ENCODE measurements at regions not wholly inside any gene's neighbourhood (a gene's known extent, or its start where the extent isn't known, plus 50 kb on each side); places are given as distances from the start of the nearest gene placed in this dataset.

- no peak for DNase-seq (ENCODE audit: extremely low spot score, unreplicated experiment)
- H3K4me3 Mint-ChIP-seq = no peak overlapping the region
- no peaks in the 10 kb centered on the region for H3K9me3 Mint-ChIP-seq
- peaks cover 5% of the 10 kb centered on the region for H3K27me3 Mint-ChIP-seq
- peaks cover 3% of the 10 kb centered on the region for H3K36me3 Mint-ChIP-seq
- TF ChIP-seq CTCF (conservative IDR thresholded peaks at IDR 0.05) = no peak
- H3K27ac Mint-ChIP-seq = no peak overlapping the region
- H3K4me1 Mint-ChIP-seq (ENCODE audit: unreplicated experiment) = peaks cover 44% of the 10 kb centered on the region
Observed at GRCh38 chr3:42019144-42019952, 57.4 kb upstream of the ULK4 start.

GRCh38 chr3:42014921-42015533 is 53.1 kb upstream of the ULK4 start:
- peak overlapping the region; percentile 89 for H3K27ac Mint-ChIP-seq

GRCh38 chr3:42014458-42014920 is 52.6 kb upstream of the ULK4 start:
- no peak for TF ChIP-seq CTCF (conservative IDR thresholded peaks at IDR 0.05)
- peaks cover 18% of the 10 kb centered on the region for H3K4me1 Mint-ChIP-seq (ENCODE audit: unreplicated experiment)
- H3K4me3 Mint-ChIP-seq = peak overlapping the region; percentile 94

More at GRCh38 chr3:42014921-42015533, 53.1 kb upstream of the ULK4 start:
- no peak for TF ChIP-seq CTCF (conservative IDR thresholded peaks at IDR 0.05)
- peaks cover 6% of the 10 kb centered on the region for H3K27me3 Mint-ChIP-seq
- H3K36me3 Mint-ChIP-seq = no peaks in the 10 kb centered on the region
- peaks cover 22% of the 10 kb centered on the region for H3K4me1 Mint-ChIP-seq (ENCODE audit: unreplicated experiment)
- no peaks in the 10 kb centered on the region for H3K9me3 Mint-ChIP-seq
- H3K4me3 Mint-ChIP-seq = peak overlapping the region; percentile 94
- DNase-seq (ENCODE audit: extremely low spot score, unreplicated experiment) = no peak

GRCh38 chr3:42013691-42014457 is 52.0 kb upstream of the ULK4 start:
- no peaks in the 10 kb centered on the region for H3K36me3 Mint-ChIP-seq
- peak; percentile 18 for TF ChIP-seq CTCF (conservative IDR thresholded peaks at IDR 0.05)
- DNase-seq (ENCODE audit: extremely low spot score, unreplicated experiment) = peak; percentile 71
- H3K4me3 Mint-ChIP-seq = peak overlapping the region; percentile 94
- no peaks in the 10 kb centered on the region for H3K9me3 Mint-ChIP-seq
- H3K27me3 Mint-ChIP-seq = peaks cover 6% of the 10 kb centered on the region
- H3K27ac Mint-ChIP-seq = peak overlapping the region; percentile 89
- H3K4me1 Mint-ChIP-seq (ENCODE audit: unreplicated experiment) = peaks cover 17% of the 10 kb centered on the region

More at GRCh38 chr3:42014458-42014920, 52.6 kb upstream of the ULK4 start:
- no peak for DNase-seq (ENCODE audit: extremely low spot score, unreplicated experiment)
- Mint-ChIP-seq H3K27ac (peak overlapping the region; percentile 89), H3K27me3 (peaks cover 6% of the 10 kb centered on the region), H3K9me3 (no peaks in the 10 kb centered on the region), H3K36me3 (no peaks in the 10 kb centered on the region)

GRCh38 chr3:42012935-42013690 is 51.2 kb upstream of the ULK4 start:
- peak overlapping the region; percentile 92 for H3K4me3 Mint-ChIP-seq
- no peak for DNase-seq (ENCODE audit: extremely low spot score, unreplicated experiment)

More at GRCh38 chr3:42012935-42013690, 51.2 kb upstream of the ULK4 start:
- Mint-ChIP-seq H3K9me3 (no peaks in the 10 kb centered on the region), H3K27ac (peak overlapping the region; percentile 89), H3K27me3 (peaks cover 6% of the 10 kb centered on the region), H3K4me1 (ENCODE audit: unreplicated experiment) (peaks cover 17% of the 10 kb centered on the region), H3K36me3 (no peaks in the 10 kb centered on the region)
- TF ChIP-seq CTCF (conservative IDR thresholded peaks at IDR 0.05) = no peak

All from type B pancreatic cell (in vitro differentiated cells).